ENCODE measurements at regions not wholly inside any gene's neighbourhood (a gene's known extent, or its start where the extent isn't known, plus 50 kb on each side); places are given as distances from the start of the nearest gene placed in this dataset.

GRCh38 chr3:87833039-87833377 lies 225.8 kb downstream of the CGGBP1 start:
- intact Hi-C loops (cut with micrococcal nuclease) = no loop called here
- FAIRE-seq = no peak

More at GRCh38 chr3:87833039-87833377, 225.8 kb downstream of the CGGBP1 start:
- no peak overlapping the region for H3K27ac ChIP-seq (ENCODE audit: insufficient read depth, low read depth, low read length)
- H3K4me1 ChIP-seq (ENCODE audit: control insufficient read depth, extremely low read depth, insufficient read depth, low read length) = no peaks in the 10 kb centered on the region
- peak overlapping the region; percentile 53 for H2AFZ ChIP-seq (ENCODE audit: low read depth, low read length)
- no peak for TF ChIP-seq POLR2AphosphoS5 (IDR thresholded peaks at IDR 0.05; ENCODE audit: insufficient read depth, low read depth, low read length)
- TF ChIP-seq JUN (IDR thresholded peaks at IDR 0.05; ENCODE audit: borderline replicate concordance, insufficient read depth, insufficient read length, low read depth) = no peak
- TF ChIP-seq MYC (IDR thresholded peaks at IDR 0.05; ENCODE audit: low read depth, low read length) = no peak
- no peak for TF ChIP-seq POLR2A (IDR thresholded peaks at IDR 0.05; ENCODE audit: low read depth, low read length)
- TF ChIP-seq CTCF (IDR thresholded peaks at IDR 0.05; ENCODE audit: extremely low read depth in 1 of 2, insufficient read depth in 1 of 2, low read depth in 1 of 2, low read length in 2 of 2) = no peak
- no peak for TF ChIP-seq MAX (IDR thresholded peaks at IDR 0.05; ENCODE audit: insufficient read depth, insufficient read length)
- no peaks in the 10 kb centered on the region for H3K9me3 ChIP-seq (replicated peaks; ENCODE audit: control insufficient read depth, insufficient read depth, low read length)
- ChIA-PET POLR2A (no interaction called here), CTCF (no interaction called here)
- no peaks in the 10 kb centered on the region for H4K20me1 ChIP-seq (replicated peaks; ENCODE audit: control insufficient read depth, extremely low read depth, insufficient read depth, low read length)
- H3K4me2 ChIP-seq (ENCODE audit: insufficient read depth, low read length) = no peak overlapping the region
- H3K9ac ChIP-seq (replicated peaks; ENCODE audit: extremely low read depth, insufficient read depth, low read length) = no peak overlapping the region
- no peaks in the 10 kb centered on the region for H3K79me2 ChIP-seq (ENCODE audit: control insufficient read depth, insufficient read depth, low read length)
- no peak overlapping the region for H3K4me3 ChIP-seq (replicated peaks in 1 of 3; ENCODE audit: insufficient read depth in 1 of 3, low read depth in 1 of 3, low read length in 3 of 3)
- DNase-seq (ENCODE audit: low read depth, low spot score) = peak; percentile 39
- H3K36me3 ChIP-seq (ENCODE audit: control insufficient read depth in 2 of 2, extremely low read depth in 1 of 2, insufficient read depth in 2 of 2, low read length in 2 of 2) = no peaks in the 10 kb centered on the region
- no TSS peak for BruUV-seq (replicated peaks)
- H3K27me3 ChIP-seq (ENCODE audit: control insufficient read depth in 2 of 2, insufficient read depth in 2 of 2, low read length in 2 of 2) = no peaks in the 10 kb centered on the region
- dilution Hi-C loops (cut with MboI; ENCODE audit: extremely low pct_ligation_motif_present, low sequenced_read_pairs) = no loop called here
- H3K9me1 ChIP-seq (replicated peaks; ENCODE audit: control insufficient read depth, extremely low read depth, insufficient read depth, low read length) = no peaks in the 10 kb centered on the region
